ENCODE measurements at regions not wholly inside any gene's neighbourhood (a gene's known extent, or its start where the extent isn't known, plus 50 kb on each side); places are given as distances from the start of the nearest gene placed in this dataset.

DNA sequence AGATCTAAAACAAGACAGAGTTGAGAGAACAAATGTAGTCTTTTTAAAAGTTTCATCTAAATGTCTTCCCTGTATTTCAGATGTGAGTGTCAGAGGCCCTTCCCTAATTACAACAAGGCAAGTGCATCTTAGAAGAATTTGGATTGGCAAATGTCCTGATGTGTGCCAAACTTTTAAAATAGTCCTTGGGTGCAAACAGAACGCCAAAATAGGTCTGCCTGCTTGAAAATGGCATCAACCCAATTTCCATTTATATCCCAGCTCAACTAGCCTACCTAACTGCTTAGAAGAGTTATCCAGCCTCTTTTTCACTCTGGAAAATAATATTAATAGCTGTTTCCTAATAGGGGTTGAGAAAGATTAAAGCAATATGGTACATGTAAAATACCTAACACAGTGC lies 311.8 kb upstream of the ARRDC4 start:
- DNase-seq = no peak

DNA sequence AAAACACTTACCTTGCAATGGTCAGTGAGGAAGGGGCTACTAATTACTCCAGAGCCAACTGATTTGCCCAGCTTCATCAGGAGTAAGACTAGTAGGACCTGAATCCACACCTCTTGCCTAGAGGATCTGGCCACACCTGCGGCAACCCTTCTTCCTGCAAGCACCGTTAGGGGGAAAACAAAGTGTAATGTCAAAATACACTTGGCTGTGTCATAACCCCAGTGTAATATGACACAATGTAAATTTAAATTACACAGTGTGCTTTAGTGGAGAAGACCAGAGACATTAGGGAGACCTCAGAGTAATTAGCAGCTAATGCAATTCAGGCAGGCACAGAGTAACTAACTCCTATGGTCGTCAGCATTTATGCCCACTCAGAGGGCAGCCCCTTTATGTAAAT lies 308.5 kb upstream of the ARRDC4 start:
- no peak for DNase-seq

GRCh38 chr15:97652700-97653167 lies 307.8 kb upstream of the ARRDC4 start:
- no peak for DNase-seq

DNA sequence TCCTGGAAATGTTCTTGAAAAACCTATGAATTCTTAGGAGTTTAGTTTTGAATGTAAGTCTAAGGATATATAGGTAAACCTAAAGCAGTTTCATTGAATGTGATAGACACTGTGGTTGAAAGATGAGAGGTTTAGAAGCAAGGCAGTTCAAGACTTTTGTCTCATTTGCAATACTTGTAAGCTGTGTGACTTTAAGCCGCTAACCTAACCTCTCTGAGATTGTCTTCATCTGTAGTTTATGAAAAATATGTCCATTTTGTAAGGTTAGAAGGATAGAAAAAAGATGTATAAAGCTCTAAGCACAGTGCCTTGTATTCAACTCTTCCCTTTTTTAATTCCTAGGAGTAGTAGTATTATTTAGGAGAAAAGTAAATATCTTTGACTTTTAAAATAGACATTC lies 306.6 kb upstream of the ARRDC4 start:
- no peak for DNase-seq

DNA sequence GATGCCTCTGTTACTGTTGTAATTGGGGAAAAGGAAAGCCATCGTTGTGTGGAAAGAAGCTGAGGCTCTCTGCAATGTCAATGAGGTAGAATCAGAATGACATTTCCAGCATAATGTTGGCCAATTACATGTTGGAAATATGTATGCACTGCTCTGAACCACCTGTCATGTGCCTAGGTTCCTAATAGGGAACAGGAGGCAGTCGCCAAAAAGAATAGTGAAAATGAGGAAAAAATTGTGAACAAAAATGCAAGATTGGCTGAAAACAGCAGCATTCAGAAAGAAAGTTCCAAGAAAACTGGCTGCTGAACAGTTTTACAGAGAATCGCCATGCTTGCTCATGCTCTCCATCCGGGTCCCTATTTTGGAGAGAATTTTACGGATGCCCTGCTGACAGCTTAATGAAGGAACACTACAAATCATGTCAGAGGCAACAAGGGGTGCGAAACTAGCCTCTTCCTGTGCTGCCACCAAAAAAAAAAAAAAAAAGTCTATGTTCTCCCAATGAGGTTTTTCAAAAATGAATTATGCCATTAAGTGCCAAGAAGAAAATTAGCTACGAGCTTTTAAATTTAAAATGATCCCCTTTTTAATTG lies 305.9 kb upstream of the ARRDC4 start:
- DNase-seq = peak; percentile 0

DNA sequence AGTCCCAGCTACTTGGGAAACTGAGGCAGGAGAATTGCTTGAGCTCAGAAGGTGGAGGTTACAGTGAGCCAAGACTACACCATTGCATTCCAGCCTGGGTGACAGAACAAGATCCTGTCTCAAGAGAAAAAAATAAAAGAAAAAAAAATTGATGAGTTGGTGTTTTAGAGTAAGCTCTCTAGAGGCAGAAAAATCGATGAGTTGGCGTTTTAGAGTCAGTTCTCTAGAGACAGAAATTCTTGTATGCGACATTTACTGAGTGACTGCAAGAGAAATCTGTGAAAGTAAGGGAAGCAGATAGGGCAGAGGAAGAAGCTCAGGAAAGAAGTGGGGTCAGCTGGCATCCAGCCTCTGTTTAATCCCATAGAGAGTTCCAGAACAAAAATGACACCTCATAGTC lies 298.7 kb upstream of the ARRDC4 start:
- no peak for DNase-seq

DNA sequence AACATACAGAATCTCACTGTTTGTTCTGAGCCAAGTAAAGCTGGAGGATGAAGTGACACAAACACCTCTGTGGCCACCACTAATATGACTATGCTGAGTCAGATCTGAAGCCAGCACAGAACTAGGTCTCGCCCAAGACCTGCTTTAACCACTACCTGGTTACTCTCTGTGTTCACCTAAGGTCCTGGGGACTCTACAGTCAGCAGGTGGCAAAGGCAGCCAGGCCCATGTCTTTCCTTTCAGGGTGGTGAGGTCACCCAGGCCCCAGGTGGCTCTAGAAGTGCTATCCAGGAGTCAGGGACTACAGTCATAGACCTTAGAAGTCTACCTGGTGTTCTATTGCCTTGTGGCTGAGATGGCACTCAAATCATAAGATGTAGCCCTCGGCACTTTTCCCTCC lies 287.9 kb upstream of the ARRDC4 start:
- no peak for DNase-seq

- DNase-seq = no peak
Observed at GRCh38 chr15:97678656-97679055, 281.8 kb upstream of the ARRDC4 start.

GRCh38 chr15:97679106-97679688 lies 281.3 kb upstream of the ARRDC4 start:
- no peak for DNase-seq

GRCh38 chr15:97680606-97681220 lies 279.8 kb upstream of the ARRDC4 start:
- no peak for DNase-seq

DNA sequence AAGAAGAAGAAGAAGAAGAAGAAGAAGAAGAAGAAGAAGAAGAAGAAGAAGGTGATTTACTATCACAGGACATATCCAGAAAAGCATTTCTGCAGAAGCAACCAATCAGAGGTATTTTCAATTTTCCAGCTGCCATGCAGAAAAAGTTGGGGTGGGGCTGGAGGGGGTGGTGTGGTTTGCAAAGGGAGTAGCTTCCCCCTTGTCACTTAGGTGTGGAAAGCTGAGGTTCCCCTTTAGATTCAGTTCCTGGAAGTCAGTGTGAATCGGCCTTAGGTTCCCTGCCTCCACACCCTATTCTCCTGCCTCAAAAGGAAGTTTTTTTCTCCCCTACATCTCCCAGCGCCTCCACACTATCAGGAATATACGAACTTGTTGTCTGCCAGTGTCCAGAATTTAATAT lies 276.7 kb upstream of the ARRDC4 start:
- no peak for DNase-seq

DNA sequence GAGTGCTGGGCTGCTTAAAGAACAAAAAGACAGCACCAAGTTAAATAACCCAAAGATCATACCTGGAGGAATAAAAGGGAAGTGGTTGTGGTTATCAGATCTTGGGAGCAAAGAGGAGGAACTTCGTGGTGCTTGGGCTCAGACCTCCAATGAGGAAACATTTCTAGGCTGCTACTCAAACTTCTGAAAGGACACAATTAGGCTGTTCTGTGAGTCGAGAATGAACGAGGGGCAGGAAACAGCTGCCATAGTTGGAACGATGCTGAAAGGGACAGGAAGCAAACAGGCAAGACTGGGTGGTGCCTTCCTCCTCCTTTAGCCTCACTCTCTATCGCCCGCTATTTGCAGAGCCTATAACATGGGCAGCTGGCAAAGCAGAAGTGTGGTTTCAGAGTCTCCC lies 276.3 kb upstream of the ARRDC4 start:
- DNase-seq = no peak

GRCh38 chr15:97686324-97686723 lies 274.2 kb upstream of the ARRDC4 start:
- no peak for DNase-seq

GRCh38 chr15:97687654-97688053 lies 272.8 kb upstream of the ARRDC4 start:
- no peak for DNase-seq

GRCh38 chr15:97688177-97688576 lies 272.3 kb upstream of the ARRDC4 start:
- no peak for DNase-seq

DNA sequence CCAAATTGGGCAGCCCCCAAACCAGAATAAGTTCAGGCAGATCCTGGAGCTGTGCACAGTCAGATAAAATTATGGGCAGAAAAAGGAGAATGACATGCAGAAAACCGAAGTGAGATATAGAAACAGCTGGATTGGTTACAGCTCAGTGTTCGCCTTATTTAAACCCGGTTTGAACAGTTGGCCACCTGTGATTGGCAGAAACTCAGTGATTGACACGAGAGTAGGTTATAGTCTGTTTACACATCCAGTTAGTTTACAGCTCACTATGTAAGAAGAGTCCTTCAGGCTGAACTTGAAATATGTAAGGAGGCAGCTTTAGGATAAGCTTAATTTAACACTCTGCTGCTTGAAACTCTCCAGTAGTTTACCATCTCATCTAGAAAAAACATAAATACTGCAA lies 271.6 kb upstream of the ARRDC4 start:
- DNase-seq = no peak

DNA sequence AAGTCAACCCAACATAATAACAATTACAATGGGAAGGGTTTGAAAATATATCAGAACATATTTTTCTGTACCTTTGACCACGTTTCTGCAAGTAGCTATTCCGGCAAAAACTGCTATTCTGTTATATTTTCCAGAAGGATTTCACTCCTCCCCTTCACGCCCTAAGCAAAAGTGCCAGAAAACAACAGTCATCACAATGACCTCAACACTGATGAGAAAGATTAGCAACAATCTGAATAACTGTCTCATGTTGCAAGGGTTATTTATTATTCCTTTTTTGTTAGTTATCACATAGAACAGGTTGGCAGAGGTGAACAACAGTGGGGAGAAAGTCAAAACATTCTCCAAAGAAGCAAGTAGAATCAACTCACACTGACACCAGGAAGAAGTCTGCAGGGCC lies 269.4 kb upstream of the ARRDC4 start:
- no peak for DNase-seq

- DNase-seq = no peak
Observed at GRCh38 chr15:97691799-97692198, 268.7 kb upstream of the ARRDC4 start.

GRCh38 chr15:97692301-97693015 lies 268.0 kb upstream of the ARRDC4 start:
- no peak for DNase-seq

GRCh38 chr15:97694456-97694855 lies 266.0 kb upstream of the ARRDC4 start:
- DNase-seq = no peak

- no peak for DNase-seq
Observed at GRCh38 chr15:97703400-97703799, 257.1 kb upstream of the ARRDC4 start.

- no peak for DNase-seq
Observed at GRCh38 chr15:97706059-97706458, 254.4 kb upstream of the ARRDC4 start.

- DNase-seq = no peak
Observed at GRCh38 chr15:97708252-97708651, 252.3 kb upstream of the ARRDC4 start.

DNA sequence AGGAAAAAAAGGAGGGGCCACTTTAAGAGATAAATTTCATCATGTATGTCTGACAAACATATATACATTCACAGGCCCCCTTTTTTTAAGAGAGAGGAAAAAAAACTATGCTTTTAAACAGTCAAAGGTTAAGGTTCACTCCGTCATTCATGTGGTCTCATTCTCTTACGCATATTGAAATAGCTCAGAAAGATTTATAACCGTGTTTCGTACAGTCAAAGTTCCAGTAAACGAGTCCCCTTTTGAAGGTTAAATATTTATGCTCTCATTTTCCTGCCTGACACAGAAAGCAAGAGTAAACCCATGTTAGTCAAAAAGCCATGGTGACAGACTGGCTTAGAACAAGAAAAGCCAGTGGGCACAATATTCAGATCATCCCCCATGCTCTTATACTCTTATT lies 248.0 kb upstream of the ARRDC4 start:
- DNase-seq = no peak

Measured in skin of body (tissue), 1 donor.